ENCODE measurements at regions not wholly inside any gene's neighbourhood (a gene's known extent, or its start where the extent isn't known, plus 50 kb on each side); places are given as distances from the start of the nearest gene placed in this dataset.
"Not testable (repeated sequence)": the region's sequence is repeated elsewhere in the genome, so short reads cannot be mapped to it uniquely, and the experiment has no call there.

DNA sequence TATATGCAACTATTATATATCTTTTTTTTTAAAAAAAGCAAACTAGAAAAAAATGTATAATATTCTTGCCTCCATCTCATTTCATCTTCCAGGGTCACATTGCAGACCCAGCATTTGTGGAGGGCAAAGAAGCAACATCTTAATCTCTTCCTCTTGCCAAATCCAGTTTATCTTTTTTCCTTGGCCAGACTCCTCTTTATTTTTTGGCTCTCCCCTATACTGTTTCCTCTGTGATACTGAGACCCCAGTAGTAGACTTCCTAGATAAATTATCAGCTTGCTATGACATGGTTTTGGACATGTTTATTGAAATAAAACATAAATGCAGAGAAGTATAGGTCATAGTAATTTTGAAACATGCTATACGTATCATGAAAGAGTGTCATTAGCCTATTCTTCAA is 303.8 kb upstream of the DDHD1 start:
- no peak for DNase-seq

- no peak for DNase-seq
Measured at GRCh38 chr14:53452005-53452673, 299.0 kb upstream of the DDHD1 start.

DNA sequence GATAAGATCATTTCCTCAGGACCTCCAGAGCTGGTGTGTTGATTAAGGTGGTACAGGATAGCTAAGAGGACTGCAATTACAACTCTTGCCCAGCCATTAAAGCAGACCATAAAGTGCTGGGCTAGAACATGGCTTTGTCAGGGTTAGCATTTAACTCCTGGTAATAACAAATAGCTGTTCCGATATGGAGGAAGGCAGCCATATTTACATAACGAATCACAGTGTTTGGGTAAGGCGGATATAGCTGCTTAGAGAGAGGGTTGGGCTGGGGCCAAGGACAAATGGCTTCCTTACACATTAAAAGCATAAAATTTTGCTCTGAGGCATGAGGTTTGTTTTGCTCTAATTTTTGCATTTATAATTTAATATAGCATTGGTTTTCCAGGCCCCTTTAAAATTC is 297.7 kb upstream of the DDHD1 start:
- DNase-seq = no peak

GRCh38 chr14:53448682-53449081 is 295.6 kb upstream of the DDHD1 start:
- DNase-seq = no peak

GRCh38 chr14:53444677-53445312 is 291.7 kb upstream of the DDHD1 start:
- DNase-seq = no peak

- DNase-seq = no peak
Measured at GRCh38 chr14:53441789-53442188, 288.7 kb upstream of the DDHD1 start.

GRCh38 chr14:53437858-53438257 is 284.7 kb upstream of the DDHD1 start:
- no peak for DNase-seq

DNA sequence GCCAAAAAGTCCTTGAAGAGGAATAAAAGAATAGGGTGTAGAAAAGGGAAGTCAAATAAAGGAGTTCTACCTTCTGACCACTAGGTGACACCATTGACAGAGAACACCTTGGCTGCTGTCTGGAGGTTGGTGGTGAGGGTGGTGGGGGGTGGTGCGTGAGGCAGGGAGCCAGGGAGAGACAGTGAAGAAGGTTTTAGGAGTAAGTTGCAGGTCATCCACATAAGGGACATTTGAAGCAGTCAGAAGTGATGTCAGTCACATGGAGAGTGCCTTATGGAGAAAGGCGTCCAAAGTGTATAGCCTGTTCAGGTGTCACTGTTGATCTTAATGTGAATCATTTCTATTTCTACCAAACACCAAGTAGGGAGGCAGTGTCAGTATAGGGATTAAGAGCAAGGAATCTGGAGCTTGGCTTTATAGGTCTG is 279.3 kb upstream of the DDHD1 start:
- no peak for DNase-seq

DNA sequence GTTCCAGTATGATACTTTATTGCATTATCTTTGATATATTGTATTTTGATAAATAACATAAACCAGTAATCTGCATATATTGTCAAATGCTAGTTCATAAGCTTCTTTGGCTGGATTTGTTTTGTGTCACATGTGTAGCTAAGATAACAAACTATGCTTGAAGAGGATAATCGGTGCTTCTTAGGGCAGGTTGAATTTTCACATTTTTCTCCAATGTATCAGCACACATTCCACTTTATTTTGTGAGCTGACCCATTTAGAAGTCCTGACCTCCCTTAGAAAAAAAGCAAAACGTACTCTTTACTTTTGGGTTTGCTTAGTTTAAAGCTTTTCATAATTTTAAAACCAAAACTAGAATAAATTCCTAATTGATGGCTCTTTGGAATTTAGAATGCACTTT is 277.7 kb upstream of the DDHD1 start:
- DNase-seq = no peak

GRCh38 chr14:53412819-53413675 is 259.9 kb upstream of the DDHD1 start:
- no peak for DNase-seq

DNA sequence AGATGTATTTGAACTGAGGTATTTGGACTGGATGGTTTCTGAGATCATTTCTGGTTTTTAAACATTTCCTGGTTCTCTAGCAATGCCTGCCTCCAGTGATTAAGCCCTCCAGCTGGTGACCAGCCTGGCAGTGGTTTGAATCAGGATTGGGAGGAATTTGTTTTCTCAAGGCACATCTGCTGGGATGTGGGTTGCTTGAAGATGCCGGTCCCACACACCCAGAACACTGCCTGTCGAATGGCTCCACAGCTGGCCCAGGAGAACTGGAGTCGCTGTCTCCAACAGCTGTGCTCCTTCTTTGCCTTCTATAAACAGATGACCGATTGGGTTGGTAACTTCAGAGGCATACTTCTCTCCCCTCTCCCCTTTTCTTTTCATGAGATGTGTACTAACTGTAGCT is 258.0 kb upstream of the DDHD1 start:
- no peak for DNase-seq

GRCh38 chr14:53409969-53410368 is 256.8 kb upstream of the DDHD1 start:
- DNase-seq = no peak

- DNase-seq = no peak
Measured at GRCh38 chr14:53409289-53409688, 256.2 kb upstream of the DDHD1 start.

- DNase-seq = no peak
Measured at GRCh38 chr14:53408175-53408879, 255.2 kb upstream of the DDHD1 start.

GRCh38 chr14:53406519-53406918 is 253.4 kb upstream of the DDHD1 start:
- no peak for DNase-seq

DNA sequence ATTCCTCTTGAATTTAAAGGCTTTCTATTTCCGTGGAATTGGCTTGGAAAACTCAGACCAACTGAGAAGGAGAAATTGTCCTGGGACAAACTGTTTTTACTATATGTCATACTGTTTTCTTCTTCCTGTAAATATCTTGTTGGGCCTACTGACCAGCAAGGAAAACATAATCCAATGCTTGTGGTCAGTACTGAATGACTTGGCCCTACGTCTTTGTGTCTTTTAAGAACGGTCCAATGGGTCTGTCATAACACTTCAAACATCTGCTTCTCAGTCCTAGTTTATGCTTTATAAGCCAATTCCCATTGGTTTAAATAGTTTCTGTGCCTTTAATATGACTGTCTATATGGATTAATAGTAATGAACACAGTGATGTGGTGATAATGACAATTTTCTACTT is 248.5 kb upstream of the DDHD1 start:
- no peak for DNase-seq

GRCh38 chr14:53399057-53399456 is 245.9 kb upstream of the DDHD1 start:
- no peak for DNase-seq

DNA sequence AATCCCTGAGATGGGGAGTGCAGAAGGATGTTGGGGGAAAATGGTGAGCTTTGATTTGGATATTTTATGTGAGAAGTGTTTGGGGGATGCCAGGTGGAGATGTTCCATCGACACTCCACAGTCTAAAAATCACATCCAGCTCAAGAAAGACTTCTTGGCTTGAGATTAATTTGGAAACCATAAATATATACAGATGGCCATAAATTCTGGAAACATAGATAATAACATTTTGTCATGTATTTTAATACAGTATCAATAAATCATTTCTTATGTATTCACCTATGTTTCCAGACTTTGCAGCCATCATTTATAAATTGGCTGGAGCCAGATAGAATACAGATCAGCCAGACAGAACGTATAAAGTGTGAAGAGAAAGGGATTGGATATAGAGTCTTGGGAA is 245.5 kb upstream of the DDHD1 start:
- DNase-seq = no peak

GRCh38 chr14:53395267-53395666 is 242.1 kb upstream of the DDHD1 start:
- not testable (repeated sequence) for DNase-seq

DNA sequence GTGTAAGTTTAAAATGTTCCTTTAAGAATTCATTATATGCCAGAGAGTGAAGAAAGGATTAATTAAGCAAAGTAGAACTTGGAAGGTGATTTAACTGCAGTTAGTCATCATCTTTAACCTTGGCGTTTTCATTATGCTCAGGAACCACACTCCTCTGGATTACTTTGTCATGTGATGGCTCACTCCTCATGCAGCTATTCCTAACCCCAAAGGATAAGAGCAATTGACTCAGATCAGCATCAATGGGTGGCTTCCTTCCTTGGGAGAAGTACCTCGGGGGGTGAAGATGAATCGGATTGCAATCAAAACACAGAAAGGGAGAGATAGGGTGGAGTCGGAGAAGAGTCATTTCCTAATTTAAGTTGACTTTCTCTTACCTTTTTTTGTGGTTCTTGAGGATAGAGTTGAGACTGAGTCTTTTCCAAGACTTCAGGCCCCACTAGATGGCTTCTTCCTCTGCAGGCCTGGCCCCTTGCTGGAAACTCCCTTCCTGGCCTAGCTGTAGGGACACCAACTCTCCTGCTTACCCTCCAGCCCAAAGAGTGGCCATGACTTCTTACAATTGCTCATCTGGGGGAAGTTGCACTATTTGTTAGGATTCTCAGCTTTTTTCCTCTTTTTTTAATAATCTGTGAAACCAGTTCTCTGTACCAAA is 238.6 kb upstream of the DDHD1 start:
- DNase-seq = no peak

GRCh38 chr14:53391156-53391555 is 238.0 kb upstream of the DDHD1 start:
- DNase-seq = no peak

GRCh38 chr14:53390008-53390407 is 236.9 kb upstream of the DDHD1 start:
- DNase-seq = no peak

DNA sequence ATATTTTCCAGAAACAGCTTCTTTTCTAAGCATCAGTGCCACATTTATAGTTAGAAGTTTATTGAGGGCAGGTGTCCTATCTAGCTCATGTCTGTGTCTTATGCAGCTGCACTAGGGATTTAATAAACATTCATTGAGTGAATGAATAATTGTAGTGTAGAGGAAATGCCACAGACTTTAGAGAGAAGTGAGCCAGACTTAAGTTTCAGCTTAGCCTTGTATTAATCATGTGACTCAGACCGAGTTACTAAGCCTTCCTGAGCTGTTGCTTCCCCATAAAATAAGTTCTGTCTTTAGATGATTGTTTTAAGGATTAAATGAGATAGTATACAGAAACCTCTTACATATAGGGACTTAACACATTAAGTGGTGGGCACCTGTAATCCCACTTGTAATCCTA is 236.1 kb upstream of the DDHD1 start:
- no peak for DNase-seq
